GM12874 (cell line): ENCODE measurements at regions not wholly inside any gene's neighbourhood (a gene's known extent, or its start where the extent isn't known, plus 50 kb on each side); places are given as distances from the start of the nearest gene placed in this dataset.

Experiments used
- TF ChIP-seq, protein P1 (sequence below): IDR thresholded peaks from 2 replicates; pipeline ENCODE4 v1.5.1; 2011; ENCODE audit warnings: low read depth, mild to moderate bottlenecking, control low read depth, low read length, moderate library complexity; ENCODE audit not compliant: insufficient read depth

DNA sequence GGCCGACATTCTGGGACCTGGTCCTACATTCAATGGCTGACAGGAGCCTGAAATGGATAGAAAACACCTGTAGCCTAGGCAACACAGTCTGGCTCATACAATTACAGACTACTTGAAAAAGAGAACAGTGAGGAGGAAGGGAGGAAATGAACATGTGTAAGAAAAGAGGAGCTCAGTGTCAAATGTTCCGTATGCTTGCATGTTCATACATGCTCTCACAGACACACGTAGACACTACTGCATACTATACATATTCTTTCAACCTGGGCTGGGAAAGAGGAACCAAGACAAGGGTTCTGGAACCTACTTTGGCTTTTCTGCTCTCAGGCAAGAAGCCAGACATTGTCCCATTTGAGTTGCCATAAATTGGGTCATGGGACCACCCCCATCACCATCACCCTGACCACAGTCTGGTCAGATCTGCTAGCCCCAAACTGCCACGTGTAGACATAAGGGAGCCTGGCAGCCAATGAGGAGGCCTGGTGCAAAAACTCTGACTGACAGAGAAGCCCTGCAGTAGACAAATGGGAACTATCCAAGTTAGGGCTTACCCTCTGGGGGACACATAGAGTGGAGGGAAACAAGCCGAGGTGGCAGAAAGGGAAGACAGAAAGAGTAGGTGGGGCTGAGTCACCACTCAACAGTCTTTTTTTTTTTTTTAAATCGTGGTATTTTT, 310.0 kb downstream of the SHQ1 start:
- TF ChIP-seq, protein P1, sequence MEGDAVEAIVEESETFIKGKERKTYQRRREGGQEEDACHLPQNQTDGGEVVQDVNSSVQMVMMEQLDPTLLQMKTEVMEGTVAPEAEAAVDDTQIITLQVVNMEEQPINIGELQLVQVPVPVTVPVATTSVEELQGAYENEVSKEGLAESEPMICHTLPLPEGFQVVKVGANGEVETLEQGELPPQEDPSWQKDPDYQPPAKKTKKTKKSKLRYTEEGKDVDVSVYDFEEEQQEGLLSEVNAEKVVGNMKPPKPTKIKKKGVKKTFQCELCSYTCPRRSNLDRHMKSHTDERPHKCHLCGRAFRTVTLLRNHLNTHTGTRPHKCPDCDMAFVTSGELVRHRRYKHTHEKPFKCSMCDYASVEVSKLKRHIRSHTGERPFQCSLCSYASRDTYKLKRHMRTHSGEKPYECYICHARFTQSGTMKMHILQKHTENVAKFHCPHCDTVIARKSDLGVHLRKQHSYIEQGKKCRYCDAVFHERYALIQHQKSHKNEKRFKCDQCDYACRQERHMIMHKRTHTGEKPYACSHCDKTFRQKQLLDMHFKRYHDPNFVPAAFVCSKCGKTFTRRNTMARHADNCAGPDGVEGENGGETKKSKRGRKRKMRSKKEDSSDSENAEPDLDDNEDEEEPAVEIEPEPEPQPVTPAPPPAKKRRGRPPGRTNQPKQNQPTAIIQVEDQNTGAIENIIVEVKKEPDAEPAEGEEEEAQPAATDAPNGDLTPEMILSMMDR, result no peak

DNA sequence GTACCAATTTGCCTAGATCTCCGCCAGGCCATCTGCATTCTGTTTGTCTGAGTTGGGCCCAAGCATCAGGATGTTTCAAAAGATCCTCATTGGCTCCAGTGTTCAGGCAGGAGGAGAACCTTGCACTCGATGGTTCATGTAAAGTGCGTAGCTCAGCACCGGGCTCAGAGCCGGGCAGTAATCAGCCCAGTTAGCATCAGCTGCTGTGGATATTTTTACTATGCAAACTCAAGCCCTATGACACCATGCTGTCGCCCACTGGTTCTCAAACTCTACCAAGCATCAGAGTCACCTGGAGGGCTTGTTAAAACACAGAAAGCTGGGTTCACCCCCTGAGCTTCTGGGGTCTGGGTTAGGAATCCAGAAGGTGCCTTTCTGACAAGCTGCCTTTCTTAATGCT, 310.8 kb downstream of the SHQ1 start:
- TF ChIP-seq, protein P1, result no peak

GRCh38 chr3:72536878-72537267, 311.4 kb downstream of the SHQ1 start:
- TF ChIP-seq, protein P1, result no peak

DNA sequence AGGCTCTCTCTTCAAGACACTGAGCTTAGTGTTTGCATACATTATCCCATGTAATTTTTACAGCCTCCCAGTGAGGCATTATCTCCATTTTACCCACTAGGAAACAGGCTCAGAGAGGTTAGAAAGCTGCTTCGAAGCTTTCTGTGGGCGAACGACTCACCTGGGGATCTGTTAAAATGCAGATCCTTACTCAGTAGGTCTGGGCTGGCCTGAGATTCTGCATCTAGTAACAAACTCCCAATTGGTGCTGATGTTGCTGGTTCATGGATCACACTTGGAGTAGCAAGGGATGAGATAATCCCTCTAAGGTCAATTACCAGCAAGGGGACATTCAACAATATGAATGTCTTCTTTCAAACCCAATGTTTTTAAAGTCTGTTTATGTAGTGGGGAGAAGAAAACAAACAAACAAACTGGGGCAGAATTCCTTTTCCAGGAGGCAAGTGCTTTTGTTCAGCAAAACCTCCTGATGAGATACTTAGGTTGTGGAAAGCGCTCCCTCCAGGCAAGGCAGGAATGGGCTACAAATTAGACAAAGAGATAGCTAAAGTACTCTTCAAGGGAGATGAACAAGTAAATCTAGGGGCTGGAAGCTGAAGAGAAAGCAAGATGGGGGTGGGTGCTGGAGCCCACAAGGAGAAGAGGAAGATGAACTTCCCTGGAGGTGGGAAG, 311.9 kb downstream of the SHQ1 start:
- TF ChIP-seq, protein P1, result no peak

- TF ChIP-seq, protein P1, result no peak
Measured at GRCh38 chr3:72535772-72536171, 312.5 kb downstream of the SHQ1 start.

DNA sequence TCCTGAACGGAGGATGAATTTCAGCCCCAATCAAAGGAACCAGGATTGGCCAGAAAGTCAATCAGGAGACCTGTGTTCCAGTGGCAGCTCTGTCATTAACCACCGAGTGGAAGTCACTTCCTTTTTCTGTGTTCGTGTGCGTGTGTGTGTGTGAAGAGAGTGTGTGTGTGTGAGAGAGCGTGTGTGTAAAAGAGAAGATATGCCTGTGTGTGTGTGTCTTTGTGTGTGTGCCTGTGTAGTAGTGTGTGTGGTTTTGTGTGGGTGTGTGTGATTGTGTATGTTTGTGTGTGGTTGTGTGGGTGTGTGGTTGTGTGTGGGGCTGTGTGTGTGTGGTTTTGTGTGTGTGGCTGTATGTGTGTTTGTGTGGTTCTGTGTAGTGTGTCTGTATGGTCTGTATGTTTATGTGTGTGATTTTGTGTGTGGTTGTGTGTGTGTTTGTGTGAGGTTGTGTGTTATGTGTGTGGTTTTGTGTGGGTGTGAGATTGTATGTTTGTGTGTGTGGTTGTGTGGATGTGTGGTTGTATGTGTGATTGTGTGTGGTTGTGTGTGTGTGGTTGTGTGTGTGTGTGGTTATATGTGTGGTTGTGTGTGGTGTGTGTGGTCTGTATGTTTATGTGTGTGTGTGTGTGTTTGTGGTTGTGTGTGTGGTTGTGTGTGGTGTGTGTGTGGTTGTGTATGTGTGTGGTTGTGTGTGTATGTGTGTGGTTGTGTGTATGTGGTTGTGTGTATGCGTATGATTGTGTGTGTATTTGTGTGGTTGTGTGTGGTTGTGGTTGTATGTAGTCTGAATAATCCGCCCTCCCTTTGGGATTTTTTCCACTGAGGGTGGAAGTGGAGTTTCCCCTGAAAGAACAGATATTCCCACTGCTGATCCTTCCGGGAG, 314.4 kb downstream of the SHQ1 start:
- TF ChIP-seq, protein P1, result no peak

- TF ChIP-seq, protein P1, result no peak
Measured at GRCh38 chr3:72530426-72530825, 317.8 kb downstream of the SHQ1 start.
